ENCODE measurements at regions not wholly inside any gene's neighbourhood (a gene's known extent, or its start where the extent isn't known, plus 50 kb on each side); places are given as distances from the start of the nearest gene placed in this dataset.
"Not testable (repeated sequence)": the region's sequence is repeated elsewhere in the genome, so short reads cannot be mapped to it uniquely, and the experiment has no call there.

DNA sequence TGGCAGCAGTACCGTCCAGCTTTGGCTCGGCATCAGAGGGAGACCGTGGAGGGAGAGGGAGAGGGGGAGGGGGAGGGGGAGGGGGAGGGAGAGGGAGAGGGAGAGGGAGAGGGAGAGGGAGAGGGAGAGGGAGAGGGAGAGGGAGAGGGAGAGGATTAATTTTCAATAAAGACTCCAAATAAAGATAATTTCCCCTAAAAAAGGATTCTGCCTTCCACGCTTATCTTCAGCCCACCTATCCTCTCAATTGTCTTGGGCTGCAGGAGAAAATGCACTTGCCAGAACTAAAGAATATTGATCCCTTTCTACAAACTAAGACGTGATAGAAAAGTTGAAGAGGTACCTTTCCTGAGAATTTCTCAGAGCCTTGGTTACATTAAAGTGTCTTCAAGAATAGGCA, 206.9 kb upstream of the CBLB start:
- DNase-seq (ENCODE audit: low spot score), result not testable (repeated sequence)

DNA sequence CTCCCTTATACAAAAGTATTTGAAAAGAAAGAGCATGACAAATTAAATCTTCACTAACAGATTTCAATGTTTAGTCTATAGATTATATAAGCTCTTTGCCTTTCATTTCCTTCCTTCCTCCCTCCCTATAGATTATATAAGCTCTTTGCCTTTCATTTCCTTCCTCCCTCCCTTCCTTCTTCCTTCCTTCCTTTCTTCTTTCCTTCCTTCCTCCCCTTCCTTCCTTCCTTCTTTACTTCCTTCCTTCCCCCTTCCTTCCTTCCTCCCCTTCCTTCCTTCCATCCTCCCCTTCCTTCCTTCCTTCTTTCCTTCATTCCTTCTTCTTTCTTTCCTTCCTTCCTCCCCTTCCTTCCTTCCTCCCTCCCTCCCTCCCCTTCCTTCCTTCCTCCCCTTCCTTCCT, 209.8 kb upstream of the CBLB start:
- DNase-seq (ENCODE audit: low spot score), result no peak

DNA sequence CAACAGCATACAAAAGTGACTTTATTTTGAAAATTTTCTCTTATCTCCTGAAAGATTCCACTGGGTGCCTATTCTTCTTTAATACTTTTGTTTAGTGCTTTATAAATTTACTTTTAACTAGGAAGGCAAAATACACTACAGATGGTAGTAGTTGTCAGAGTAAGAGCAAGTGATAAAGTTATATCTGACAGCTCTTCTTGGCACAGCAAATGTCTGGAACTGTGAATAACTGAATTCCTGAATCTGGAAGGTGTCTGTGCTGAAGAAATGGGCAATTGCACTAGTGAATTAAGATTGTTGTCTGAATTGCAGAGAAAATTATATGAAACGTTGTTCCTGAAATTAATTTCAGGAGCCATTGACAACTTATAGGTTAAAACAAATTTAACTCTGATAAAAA, 213.8 kb upstream of the CBLB start:
- DNase-seq (ENCODE audit: low spot score), result no peak

DNA sequence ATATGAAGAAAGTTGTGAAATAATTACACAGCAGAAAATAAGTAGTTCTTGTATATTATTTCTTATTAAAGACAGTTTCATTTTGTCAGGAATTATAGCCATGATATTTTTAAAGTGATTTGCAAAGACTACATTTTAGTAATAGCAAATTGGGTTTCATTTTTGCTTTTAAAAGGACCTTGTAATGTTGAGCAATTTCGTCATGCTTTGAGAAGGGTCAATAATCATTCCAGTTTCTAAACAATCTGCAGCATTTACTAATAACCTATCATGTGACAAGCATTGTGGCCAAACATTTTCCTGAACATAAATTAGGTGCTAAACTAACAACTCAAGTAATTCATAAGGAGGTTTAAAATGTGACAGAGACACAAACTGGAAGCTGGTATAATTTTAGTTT, 214.4 kb upstream of the CBLB start:
- no peak for DNase-seq (ENCODE audit: low spot score)

- DNase-seq (ENCODE audit: low spot score), result no peak
Observed at GRCh38 chr3:106083854-106084253, 215.0 kb upstream of the CBLB start.

DNA sequence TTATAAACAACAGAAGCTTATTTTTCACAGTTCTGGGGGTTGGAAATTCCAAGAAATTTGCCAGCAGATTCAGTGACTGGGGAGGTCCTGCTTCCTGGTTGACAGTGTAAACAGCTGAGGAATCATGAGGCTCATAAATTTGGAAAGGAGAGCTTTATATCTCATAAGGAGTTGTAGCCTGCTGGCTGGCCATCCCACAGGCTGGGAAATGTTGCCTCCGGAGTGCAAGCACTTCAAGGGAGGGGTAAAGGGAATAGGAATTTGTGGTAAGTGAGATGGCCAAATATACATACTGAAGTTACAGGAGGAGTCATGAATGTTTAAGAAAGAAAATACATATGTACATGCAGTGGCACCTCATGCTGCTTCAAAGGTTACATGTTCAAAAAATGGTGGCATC, 217.2 kb upstream of the CBLB start:
- DNase-seq (ENCODE audit: low spot score), result no peak

DNA sequence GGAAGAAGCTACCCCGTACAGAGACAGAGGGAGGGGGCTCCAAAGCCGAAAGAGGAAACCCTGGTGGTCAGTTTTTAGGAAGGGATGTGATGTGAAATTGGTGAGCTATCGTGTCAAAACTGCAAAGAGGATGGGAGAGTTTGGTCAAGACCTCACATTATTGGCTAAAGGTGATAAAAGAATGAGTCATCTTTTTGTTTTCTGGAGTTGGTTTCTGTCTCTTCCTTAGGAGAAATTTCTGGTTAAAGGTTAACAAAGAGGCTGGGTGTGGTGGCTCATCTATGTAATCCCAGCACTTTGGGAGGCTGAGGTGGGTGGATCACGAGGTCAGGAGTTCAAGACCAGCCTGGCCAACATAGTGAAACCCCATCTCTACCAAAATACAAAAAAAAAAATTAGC, 217.8 kb upstream of the CBLB start:
- no peak for DNase-seq (ENCODE audit: low spot score)

DNA sequence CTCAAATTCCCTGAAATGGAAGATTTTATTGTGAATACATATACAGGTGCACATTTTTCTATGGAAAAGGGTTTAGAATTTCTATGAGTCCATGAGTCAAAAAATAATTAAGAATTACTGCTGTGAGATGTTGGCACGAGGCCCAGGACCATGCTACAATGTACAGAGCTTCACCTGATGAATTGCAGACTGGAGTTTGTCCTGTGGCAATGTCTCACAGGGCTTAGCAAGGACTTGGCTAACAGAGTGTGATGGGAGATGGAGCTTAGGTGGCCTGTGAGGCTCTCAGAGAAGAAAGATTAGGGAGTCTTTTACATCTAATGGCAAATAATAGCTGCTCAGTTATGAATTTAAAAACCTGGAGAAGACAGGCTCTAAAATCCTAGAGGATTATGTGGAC, 219.5 kb upstream of the CBLB start:
- no peak for DNase-seq (ENCODE audit: low spot score)

GRCh38 chr3:106088899-106089298, 220.1 kb upstream of the CBLB start:
- DNase-seq (ENCODE audit: low spot score), result no peak

GRCh38 chr3:106089806-106090205, 221.0 kb upstream of the CBLB start:
- no peak for DNase-seq (ENCODE audit: low spot score)

- DNase-seq (ENCODE audit: low spot score), result no peak
Observed at GRCh38 chr3:106092792-106093191, 224.0 kb upstream of the CBLB start.

GRCh38 chr3:106093616-106094015, 224.8 kb upstream of the CBLB start:
- no peak for DNase-seq (ENCODE audit: low spot score)

DNA sequence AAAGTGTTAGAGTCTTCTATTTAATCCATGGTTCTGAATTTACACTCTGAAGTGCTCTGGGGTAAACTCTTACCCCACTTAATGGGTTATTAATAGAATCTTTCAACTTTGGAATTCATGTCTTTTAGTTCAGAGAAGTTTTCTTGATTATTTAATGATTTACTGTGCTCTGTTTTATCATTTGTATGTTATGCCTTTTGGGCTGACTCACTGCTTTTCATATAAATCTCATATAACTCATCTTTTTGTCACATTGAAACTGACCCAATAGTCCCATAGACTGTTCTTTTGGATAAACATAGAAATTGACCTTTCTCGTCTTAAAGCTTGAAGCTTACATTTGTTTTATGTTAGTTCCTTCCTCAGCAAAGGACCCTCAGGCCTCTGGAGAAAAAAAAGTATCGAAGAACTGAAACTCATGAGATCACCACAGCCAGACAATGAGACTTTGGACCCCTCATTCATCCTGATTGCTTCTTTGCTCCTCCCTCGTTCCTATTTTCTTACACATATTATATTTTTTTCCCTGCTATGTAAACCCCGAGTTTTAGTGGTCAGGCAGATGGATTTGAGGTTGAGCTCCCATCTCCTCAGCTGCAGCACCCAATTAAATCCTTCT, 229.1 kb upstream of the CBLB start:
- DNase-seq (ENCODE audit: low spot score), result no peak

DNA sequence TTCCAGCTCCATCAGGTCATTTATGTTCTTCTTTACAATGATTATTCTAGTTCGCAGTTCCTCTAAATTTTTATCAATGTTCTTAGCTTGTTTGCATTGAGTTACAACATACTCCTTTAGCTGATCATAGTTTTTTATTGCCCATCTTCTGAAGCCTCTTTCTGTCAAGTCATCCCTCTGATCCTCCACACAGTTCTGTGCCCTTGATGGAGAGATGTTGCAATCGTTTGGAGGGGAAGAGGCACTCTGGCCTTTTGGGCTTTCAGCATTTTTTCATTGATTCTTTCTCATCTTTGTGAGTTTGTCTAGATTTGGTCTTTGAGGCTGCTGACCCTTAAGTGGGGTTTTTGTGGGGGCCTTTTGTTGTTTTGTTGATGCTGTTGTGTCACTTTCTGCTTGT, 234.6 kb upstream of the CBLB start:
- no peak for DNase-seq (ENCODE audit: low spot score)

DNA sequence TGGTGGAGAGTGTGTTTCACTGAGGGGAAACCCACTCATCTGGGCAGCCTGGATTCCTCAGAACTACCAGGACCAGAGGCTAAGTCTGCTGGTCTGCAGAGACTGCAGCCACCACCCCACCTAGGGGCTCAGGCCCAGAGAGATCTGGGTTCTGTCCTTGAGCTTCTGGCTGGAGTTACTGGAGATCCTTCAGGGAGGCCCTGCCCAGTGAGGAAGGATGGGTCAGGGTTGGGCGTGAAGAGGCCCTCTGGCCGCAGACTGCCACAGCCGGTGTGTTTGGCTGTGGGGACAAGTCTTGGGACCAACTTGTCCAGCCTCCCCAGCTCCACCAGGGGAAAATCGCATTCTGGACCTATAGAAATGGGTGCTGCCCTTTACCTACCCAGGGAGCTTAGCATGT, 235.3 kb upstream of the CBLB start:
- DNase-seq (ENCODE audit: low spot score), result no peak

DNA sequence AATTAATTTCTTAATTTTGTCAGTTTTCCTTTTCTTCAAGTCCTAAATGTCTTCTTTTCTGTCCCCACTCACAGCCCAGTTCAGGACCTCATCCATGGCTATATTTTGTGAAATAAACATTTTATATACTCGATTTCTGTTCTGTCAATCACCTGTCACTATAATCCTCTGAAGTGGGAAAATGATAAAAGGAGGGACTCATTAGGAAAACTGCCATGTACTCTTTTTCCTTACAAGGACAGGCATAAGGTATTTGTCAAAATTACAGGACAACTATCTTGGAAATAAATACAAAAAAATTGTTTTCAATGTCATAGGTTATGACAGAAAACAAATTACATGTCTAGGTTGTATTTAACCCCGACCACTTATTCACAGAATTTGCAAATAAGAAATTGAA, 240.1 kb upstream of the CBLB start:
- no peak for DNase-seq (ENCODE audit: low spot score)

GRCh38 chr3:106112561-106112960, 243.7 kb upstream of the CBLB start:
- not testable (repeated sequence) for DNase-seq (ENCODE audit: low spot score)

GRCh38 chr3:106113747-106114146, 244.9 kb upstream of the CBLB start:
- DNase-seq (ENCODE audit: low spot score), result no peak

DNA sequence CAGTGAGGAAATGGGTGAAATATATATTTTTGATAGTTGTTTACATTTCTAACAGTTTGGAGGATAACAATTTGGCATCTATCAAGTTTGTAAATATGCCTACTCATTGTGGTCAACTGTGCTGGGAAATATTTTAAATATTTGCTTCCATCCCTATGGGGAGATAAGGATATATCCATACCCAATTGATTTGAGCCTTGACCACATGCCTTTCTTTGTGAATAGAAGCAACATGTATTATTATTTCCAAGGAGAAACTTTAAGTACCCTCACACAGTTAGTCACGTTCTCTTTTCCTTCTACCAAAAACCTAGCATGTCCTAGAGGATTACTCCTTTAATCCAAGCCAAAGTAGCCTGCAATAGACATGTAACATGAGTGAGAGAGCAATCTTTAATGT, 245.4 kb upstream of the CBLB start:
- DNase-seq (ENCODE audit: low spot score), result no peak

DNA sequence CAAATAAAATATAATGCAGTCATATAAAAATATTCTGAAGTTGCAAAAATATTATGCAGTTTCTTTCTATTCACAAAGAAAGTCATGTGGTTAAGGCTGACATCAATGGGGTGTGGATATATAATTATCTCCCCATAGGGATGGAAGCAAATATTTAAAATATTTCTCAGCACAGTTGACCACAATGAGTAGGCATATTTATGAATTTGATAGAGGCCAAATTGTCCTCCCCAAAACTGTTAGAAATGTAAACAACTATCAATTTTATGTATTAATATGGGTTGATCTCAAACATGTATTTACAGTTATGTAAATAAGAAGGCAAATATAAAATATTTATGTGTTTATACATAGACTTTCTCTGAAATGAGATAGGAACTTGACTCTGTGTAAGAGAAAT, 246.0 kb upstream of the CBLB start:
- DNase-seq (ENCODE audit: low spot score), result no peak

GRCh38 chr3:106115557-106115956, 246.7 kb upstream of the CBLB start:
- DNase-seq (ENCODE audit: low spot score), result no peak

DNA sequence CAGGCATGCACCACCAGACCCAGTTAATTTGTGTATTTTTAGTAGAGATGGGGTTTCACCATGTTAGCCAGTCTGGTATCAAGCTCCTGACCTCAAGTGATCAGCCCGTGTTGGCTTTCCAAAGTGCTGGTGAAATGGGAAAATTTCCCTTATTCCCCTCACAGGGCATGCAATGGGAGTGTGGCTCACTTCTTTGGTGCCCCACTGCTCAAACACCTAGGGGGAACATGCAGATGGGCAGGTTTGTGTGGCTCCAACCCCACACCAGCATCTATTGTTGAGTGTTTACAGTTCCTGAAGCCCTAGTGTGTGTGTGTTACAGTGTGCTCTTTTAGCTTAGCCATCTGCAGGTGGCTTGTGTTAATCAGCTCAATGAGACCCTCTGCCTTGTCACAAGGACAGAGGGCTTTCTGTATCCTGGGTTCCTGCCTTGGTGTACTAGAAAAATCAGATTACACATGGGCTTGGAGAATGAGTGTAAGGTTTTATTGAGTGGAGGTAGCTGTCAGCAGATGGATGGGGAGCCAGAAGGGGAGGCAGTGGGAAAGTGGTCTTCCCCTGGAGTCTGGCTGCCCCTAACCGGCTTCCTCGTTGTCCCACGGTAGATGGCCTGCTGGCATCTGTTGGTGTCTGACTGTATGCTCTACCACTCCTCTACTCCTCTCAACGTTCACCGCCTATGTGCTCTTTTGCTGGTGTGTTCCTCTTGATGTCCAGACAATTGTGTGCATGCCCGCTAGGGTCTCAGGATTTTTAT, 248.1 kb upstream of the CBLB start:
- no peak for DNase-seq (ENCODE audit: low spot score)

GRCh38 chr3:106117490-106117858, 248.7 kb upstream of the CBLB start:
- no peak for DNase-seq (ENCODE audit: low spot score)

- DNase-seq (ENCODE audit: low spot score), result no peak
Observed at GRCh38 chr3:106119614-106120082, 250.8 kb upstream of the CBLB start.
